HTR-8/SVneo (cell line): ENCODE measurements at regions not wholly inside any gene's neighbourhood (a gene's known extent, or its start where the extent isn't known, plus 50 kb on each side); places are given as distances from the start of the nearest gene placed in this dataset.

ENCODE experiments used
- DNase-seq: peaks from one replicate; pipeline ENCODE4 v3.0.0; 2011; ENCODE audit warnings: low spot score, mixed read lengths; ENCODE audit not compliant: insufficient read length
- FAIRE-seq: peaks from 2 replicates; lab custom pipeline; 2011; peaks lifted over from hg19 to GRCh38; lab: Jason Lieb, UNC

- DNase-seq (no peak), FAIRE-seq (peak; percentile 13)
Measured at GRCh38 chr5:39799242-39799641, 374.5 kb upstream of the DAB2 start.

GRCh38 chr5:39794513-39795210 is 369.9 kb upstream of the DAB2 start:
- peak; percentile 13 for FAIRE-seq
- DNase-seq: no peak

- peak; percentile 28 for FAIRE-seq
- DNase-seq: no peak
Measured at GRCh38 chr5:39785410-39785809, 360.6 kb upstream of the DAB2 start.

GRCh38 chr5:39783756-39784421 is 359.1 kb upstream of the DAB2 start:
- no peak for FAIRE-seq
- no peak for DNase-seq

GRCh38 chr5:39780347-39780746 is 355.6 kb upstream of the DAB2 start:
- peak; percentile 4 for FAIRE-seq
- DNase-seq: peak; percentile 63

- peak; percentile 86 for FAIRE-seq
Measured at GRCh38 chr5:39779831-39780230, 355.1 kb upstream of the DAB2 start.

GRCh38 chr5:39775797-39776365 is 351.1 kb upstream of the DAB2 start:
- DNase-seq (no peak), FAIRE-seq (no peak)

More at GRCh38 chr5:39779831-39780230, 355.1 kb upstream of the DAB2 start:
- no peak for DNase-seq

GRCh38 chr5:39775086-39775796 is 350.5 kb upstream of the DAB2 start:
- DNase-seq (peak; percentile 48), FAIRE-seq (peak; percentile 85)

- no peak for DNase-seq
- no peak for FAIRE-seq
Measured at GRCh38 chr5:39774605-39775004, 349.8 kb upstream of the DAB2 start.

GRCh38 chr5:39772307-39772706 is 347.5 kb upstream of the DAB2 start:
- DNase-seq: no peak
- FAIRE-seq: no peak

- no peak for DNase-seq
- peak; percentile 55 for FAIRE-seq
Measured at GRCh38 chr5:39767916-39768315, 343.1 kb upstream of the DAB2 start.

GRCh38 chr5:39765366-39765765 is 340.6 kb upstream of the DAB2 start:
- no peak for FAIRE-seq

GRCh38 chr5:39762761-39763160 is 338.0 kb upstream of the DAB2 start:
- DNase-seq (no peak), FAIRE-seq (no peak)

More at GRCh38 chr5:39765366-39765765, 340.6 kb upstream of the DAB2 start:
- no peak for DNase-seq

GRCh38 chr5:39761199-39761950 is 336.6 kb upstream of the DAB2 start:
- FAIRE-seq: no peak

GRCh38 chr5:39760385-39761198 is 335.8 kb upstream of the DAB2 start:
- peak; percentile 94 for FAIRE-seq
- peak; percentile 64 for DNase-seq

More at GRCh38 chr5:39761199-39761950, 336.6 kb upstream of the DAB2 start:
- no peak for DNase-seq

GRCh38 chr5:39759701-39760100 is 334.9 kb upstream of the DAB2 start:
- FAIRE-seq (no peak), DNase-seq (no peak)

GRCh38 chr5:39758426-39758825 is 333.6 kb upstream of the DAB2 start:
- FAIRE-seq: no peak
- no peak for DNase-seq

GRCh38 chr5:39757131-39757530 is 332.4 kb upstream of the DAB2 start:
- peak; percentile 64 for FAIRE-seq
- DNase-seq: no peak

GRCh38 chr5:39755986-39756385 is 331.2 kb upstream of the DAB2 start:
- FAIRE-seq (no peak), DNase-seq (peak; percentile 41)
